RKO (cell line): ENCODE measurements at regions not wholly inside any gene's neighbourhood (a gene's known extent, or its start where the extent isn't known, plus 50 kb on each side); places are given as distances from the start of the nearest gene placed in this dataset.
"Not testable (repeated sequence)": the region's sequence is repeated elsewhere in the genome, so short reads cannot be mapped to it uniquely, and the experiment has no call there.

Experiments
- DNase-seq: peaks from one replicate; pipeline ENCODE4 v3.0.0-alpha.2; 2016; ENCODE audit warnings: low spot score

DNA sequence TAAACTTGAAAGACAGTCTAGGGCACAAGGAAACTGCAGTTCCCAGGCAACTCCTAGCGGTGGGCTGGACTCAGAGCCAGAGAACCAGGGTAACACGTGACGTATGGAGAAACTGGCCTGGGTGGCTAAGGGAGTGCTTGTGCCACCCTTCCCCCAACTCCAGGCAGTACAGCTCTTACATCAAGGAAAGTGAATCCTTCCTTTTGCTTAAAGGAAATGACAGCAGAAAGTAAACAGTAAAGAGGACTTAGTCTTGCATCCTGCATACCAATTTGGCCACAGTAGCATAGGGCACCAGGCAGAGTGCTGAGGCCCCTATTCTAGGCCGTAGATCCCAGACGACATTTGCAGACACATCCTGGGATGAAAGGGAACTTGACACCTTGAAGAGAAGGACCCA is 322.8 kb downstream of the CD109 start:
- no peak for DNase-seq

DNA sequence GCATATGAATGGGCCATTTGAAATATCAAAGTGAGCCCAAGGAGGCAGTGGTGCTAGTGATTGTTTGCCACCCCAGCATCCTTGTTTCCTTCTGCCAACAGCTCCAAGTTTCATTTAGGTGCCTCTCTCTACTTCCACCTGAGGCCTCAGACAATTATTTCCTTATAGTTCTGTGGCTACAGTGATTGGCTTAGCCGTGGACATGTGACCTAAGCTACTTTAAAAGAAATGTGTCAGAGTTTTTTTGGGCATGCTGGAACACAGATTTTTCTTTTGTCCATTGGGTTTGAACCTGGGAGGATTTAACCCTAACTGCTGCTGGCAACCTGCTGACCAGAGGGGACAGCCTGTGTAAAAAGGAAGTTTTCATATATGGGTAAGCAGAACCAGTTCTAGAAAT is 319.4 kb downstream of the CD109 start:
- no peak for DNase-seq

DNA sequence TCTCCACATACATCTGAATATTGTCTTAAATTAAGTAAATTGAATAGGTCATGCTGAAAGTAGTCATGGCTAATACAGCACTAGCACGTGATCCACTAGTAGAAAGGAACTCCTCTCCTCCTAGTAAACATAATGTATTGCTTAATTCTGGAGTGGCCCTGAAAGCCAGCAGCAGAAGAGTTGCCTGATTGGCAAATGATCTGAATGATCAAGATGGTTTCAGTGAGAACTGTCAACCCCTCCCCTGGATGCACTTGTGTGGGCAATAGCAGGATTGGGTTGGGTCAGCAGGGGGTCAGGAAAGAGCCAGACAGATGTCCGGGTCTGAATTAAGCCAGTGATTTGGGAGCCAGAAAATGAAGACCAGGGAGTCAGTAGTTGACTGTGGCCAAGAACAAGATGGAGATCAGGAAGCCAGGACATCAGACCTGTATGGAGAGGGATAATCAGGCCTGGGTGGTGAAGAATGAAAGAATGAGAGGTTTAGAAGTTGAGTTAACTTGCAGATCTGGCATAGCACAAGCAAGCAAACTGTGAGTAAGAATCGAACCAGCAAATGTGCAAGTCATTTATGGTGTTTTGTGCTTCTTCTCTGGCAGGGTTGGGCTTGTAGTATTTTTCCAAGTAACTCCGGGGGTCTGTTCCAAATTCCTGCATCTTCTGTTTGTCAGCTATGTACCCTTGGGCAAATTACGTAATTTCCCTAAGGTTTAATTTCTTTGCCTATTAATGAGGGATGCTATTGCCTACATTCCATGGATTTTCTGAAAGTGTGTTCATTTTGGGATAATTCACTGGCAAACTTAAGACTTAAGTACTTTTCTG is 304.9 kb downstream of the CD109 start:
- no peak for DNase-seq

DNA sequence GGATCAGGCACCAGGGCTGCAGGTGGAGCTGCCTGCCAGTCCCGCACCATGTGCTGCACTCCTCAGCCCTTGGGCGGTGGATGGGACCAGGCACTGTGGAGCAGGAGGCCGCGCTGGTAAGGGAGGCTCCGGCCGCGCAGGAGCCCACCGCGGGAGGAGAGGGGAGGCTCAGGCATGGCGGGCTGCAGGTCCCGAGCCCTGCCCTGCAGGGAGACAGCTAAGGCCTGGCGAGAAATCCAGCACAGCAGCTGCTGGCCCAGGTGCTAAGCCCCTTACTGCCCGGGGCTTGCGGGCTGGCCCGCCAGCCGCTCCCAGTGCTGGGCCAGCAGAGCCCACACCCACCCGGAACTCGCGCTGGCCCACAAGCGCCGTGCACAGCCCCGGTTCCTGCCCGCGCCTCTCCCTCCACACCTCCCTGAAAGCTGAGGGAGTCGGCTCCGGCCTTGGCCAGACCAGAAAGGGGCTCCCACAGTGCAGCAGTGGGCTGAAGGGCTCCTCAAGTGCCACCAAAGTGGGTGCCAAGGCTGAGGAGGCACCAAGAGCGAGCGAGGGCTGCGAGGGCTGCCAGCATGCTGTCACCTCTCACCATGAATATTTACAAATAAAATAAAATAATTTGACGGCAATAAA is 294.7 kb downstream of the CD109 start:
- not testable (repeated sequence) for DNase-seq

DNA sequence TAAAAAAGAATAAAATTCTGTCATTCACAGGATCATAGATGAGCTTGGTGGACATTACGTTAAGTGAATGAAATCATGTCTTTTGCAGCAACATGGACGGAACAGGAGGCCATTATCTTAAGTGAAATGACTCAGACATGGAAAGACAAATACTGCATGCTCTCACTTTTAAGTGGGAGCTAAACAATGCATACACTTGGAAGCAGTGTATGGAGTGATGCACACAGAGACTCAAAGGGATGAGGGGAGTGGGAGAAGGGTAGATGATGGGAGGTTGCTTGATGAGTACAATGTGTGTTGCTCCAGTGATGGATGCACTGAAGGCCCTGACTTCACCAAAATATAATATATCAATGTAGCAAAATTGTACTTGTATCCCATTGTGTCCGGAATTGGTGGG is 293.4 kb downstream of the CD109 start:
- DNase-seq = no peak

DNA sequence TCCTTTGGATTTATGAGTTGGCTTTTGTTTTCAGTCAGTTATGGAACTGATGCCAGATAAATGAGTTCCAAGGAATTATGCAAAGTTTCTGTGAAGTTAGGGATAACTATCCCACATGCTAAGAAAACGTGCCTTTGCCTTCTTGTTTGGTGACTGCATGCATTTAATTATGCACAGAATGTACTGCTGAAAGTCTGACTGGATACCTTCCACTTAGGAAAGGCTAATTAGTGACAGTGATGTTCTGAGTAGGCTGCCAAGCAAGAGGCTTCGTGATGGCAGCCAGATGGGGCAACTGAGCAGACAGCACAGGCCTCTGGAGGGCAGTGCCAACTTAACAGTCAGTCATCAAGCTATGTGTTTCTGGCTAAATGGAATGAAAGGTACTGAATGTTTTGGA is 289.9 kb downstream of the CD109 start:
- peak; percentile 26 for DNase-seq

DNA sequence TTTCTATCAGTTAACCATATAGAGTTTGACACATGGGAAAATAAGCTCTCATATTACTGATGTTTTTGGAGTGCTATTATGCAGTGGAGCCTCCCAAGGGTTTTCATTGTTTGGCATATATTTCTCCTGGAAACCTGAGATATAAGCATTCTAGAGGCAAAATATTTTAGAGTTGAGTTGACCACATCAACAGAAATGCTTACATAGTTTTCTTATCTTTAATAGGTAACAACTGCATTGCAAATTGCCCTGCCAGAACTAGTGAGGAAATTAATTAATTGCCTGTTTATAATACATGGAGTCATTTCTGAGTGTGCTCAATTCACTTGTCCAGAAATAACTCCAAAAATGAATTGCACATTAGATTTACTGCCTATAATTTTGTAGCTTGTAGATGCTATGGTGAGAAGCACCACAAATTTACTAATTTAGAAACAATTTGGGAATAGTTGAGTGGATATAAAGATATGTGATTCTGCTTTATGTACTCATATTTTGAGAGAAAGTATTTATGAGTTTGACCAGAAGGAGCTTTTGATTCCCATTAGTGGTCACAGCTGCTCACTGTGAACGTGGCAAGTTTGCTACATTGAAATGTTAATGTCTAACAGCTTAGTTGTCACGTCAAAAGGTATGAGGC is 288.7 kb downstream of the CD109 start:
- DNase-seq = no peak

DNA sequence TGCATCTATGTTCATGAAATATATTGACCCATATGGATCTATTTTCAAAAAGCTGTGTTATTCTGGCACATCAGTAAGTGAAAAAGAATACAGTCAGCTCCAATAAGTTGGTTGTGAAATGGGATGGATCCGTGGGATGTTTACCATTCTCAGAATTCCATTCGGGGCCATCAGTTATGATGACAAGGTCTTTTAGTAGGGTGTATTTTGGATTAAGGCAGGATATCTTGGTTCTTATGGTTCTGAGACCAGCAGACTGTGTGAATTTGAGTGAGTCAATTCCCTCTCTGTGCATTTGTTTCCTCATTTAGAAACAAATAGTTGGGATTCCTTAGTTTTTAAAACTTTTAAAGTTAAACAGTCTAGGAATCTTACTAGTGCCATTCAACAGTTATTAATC is 287.4 kb downstream of the CD109 start:
- no peak for DNase-seq

DNA sequence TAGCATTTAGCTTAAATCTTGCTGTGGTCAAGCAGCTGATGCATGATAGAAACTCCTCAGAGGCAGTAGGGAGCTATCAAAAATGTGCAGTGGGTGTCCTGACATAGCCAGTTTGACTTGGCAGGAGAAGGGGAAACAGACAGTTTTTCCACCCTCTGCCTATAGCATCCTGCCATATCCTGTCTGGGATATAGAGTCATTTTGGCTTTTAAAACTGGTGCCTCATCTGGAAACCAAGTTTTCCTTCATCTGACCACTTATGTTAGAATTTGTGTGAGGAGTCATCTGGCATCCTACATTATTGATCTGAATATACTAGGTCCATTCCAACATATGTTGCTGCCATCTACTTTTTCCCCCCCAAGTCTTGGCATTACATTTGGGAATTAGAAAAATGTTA is 284.1 kb downstream of the CD109 start:
- DNase-seq = no peak

DNA sequence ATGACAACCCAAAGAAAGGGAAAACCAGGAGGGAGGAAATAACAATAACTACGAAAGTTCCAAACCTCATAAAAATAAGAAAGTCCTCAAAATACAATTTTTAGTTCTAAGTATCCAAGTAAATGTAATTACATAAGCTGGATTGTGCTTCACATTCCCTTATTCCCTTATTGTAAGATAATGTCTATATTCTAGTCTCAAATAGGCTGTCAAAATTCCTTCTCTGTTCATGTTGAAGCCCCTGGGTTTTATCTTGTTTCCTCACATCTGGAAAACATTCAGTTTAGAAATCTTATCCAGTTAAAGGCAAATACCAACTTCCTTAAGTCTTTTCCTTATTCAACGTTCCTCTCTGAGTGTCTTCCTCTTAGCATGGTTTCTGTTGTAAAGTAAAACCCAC is 282.3 kb downstream of the CD109 start:
- no peak for DNase-seq

DNA sequence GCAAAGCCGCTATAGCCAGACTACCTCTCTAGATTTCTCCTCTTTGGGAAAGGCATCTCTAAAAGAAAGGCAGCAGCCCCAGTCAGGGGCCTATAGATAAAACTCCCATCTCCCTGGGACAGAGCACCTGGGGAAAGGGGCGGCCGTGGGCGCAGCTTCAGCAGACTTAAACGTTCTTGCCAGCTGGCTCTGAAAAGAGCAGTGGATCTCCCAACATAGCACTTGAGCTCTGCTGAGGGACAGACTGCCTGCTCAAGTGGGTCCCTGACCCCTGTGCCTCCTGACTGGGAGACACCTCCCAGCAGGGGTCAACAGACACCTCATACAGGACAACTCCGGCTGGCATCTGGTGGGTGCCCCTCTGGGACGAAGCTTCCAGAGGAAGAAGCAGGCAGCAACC is 276.5 kb downstream of the CD109 start:
- not testable (repeated sequence) for DNase-seq

DNA sequence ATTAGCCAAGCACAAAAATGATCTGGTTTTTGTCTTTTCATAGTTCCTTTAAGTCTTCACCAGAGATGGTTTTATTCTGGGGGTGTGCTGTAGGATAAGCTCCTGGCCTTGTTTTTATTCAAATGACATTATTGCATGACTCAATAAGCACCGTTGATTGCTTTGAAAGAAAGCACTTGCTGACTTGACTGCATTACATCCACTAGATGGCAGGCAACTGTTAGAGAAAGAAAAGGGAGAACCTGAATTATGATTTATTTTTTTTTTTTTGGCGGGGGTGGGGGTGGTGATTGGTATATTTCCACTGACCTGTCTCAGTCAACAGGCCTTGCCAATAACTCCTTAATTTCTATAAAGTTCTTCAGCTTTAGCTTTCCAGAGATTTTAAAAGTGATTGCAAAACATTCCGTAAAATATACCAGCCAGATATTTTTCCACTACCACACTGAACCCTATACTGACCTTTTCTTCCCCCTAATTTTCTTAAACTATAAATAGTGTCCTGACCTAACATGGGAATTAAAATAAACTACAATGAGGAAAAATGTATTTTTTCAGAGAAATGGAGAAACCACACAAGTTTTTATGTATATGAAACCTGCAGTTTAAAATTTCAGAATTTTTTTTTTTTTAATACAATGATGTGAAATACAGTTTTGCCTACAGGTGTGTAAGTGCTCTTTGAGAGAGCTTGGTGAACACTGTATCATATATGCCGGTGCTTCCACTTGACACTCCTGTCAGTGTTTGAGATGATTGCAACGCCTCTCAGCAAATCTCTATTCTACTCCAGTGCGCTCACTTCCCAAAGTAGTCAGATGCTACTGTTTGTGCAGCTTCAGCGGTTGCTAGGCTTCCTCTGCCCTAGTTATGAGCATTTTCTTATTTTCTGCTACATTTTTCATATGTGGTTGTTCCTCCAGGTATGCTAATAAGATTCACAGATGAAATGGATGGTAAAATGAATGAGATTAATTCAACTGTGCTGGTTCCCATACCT is 274.3 kb downstream of the CD109 start:
- peak; percentile 82 for DNase-seq

DNA sequence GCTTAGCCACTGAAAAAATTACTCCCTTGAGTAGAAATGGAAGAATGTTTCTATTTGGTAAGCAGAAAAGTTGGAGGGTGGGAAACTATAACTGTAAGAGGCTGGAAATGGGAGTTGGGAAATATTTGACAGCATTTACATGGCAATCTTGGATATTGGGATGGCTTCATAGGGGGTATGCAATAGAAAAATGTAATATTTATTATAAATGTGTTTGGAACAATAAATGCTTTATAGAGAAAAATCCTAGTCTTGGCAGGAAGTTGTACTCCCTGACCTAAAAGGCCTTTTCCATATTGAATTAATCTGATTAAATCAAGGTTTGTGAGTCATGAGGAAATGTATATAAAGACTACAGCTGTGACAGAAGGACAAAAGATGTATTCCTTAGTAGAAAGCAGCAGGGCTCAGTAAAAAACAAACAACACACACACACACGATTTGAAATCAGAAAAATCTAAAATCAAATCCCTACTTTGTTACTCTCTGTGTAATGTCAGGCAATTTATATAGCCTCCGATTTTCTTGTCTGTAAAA is 272.3 kb downstream of the CD109 start:
- DNase-seq = no peak

DNA sequence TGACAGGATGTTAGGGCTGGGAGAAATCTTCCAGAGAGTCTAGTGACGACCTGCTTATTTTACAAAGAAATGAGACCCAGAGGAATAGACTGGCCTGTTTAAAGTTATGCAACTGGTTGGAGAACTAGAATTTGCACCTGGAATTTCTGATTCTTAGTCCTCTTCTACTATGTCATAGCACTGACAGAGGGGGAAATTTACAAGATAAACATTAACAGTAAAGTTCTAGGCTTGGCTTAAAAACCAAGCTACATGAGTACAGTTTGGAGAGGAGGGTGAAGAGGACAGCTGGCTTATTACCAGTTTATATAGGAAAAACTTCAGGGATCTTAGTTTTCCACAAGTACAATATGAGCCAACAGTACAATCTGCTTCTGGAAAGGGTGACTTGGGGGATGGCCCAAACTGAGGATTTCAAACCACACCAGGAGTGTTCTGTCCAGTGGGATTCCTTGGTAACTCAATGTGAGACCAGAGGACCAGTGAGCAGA is 269.6 kb downstream of the CD109 start:
- no peak for DNase-seq

DNA sequence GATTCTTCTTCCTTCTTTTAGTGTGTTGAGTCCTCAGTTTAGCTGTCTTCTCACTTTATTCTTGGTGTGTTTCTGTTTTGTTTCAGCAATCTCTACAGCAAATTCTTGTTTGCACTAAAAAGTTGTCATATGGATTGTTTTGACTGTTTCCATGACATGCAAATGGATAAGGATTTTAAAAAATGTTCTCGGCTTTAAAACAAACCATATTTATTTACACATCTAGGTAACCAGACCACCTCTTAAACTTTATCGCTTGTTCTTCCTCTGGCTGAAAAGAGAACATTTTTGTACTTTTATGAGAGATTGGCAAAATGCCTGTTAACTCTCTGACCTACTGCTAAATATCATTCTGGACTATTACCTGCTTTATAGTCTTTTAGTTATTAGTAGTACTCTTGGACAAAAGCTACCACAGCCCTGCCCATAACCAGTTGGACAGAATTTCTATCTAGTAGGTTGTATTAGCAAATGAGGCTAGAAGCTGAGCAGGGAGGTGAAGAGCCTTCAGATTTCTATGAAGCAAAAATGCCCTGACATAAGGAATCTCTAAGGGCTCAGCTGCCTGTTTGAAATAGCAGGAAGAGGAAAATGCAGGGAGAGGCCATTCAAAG is 268.3 kb downstream of the CD109 start:
- no peak for DNase-seq

DNA sequence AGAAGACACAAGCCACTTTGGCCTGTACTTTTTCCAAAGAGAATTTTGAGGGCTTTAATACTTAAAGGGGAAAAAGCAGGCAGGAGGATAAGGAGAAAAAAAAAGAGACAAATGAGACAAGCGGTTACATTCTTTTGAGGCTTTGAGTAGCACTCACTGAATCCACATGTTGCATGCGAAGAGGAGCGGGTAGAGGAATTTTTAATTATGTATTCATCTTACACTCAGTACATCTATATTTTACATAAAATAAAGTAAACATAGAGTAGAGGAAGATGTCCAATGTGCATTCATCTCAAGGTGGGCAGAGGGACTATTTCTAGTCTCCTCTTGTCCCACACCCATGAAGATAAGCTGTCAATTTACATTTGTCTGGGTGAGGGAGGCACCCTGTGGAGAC is 266.9 kb downstream of the CD109 start:
- DNase-seq = no peak

DNA sequence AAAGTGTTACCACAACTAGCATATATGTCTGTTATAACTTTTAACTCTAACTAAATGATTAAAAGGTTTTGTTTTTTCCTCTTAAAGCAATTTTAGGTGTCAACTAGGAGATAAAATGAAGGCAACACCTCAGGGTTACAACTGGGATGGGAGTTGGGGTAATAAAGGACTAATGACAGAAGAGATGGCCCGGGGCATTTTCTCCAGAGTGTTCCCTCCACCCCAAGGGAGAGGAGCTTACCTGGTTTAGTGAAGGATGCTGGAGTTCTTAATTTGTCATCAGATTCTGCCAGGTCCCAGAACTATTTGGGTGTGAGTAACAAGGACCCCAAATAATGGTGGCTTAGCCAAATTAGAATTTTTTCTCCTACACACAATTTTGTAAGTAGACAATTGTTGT is 260.3 kb downstream of the CD109 start:
- no peak for DNase-seq

DNA sequence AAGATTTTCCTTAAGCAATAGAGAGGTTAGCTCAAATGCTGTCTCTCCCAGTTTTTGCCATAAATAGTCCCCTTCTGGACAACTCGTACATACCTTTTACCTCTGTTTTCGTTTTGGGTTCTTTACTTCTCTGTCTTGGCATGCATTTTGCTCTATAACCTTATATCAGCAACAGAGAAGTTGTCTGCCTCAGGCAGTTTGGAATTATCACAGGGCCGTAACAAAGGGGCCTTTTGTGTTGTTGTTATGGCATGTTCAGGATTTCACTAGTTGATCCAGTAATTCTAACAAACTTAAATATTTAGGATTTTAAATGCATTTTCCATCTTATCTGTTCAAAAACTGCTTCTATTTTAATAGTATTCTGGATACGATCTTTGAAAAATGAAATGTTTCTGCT is 259.8 kb downstream of the CD109 start:
- no peak for DNase-seq

DNA sequence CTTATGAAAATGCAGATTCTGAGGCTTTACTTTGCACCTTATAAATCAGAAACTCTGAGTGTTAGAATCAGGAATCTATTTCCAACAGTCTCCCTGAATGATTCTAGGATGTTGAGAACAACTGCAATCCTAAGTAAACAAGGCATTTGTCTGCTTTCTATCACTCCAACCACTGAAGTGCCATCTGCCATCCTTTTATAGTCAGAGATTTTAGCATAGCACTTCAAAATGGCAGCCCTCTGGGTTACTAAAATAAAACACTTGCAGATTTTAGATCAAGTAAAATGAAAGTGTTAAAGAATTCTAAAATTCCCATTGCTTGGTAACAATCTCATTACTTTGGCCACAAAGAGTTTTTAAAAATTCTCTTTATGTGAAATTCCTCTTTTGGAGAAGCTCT is 258.9 kb downstream of the CD109 start:
- DNase-seq = no peak

DNA sequence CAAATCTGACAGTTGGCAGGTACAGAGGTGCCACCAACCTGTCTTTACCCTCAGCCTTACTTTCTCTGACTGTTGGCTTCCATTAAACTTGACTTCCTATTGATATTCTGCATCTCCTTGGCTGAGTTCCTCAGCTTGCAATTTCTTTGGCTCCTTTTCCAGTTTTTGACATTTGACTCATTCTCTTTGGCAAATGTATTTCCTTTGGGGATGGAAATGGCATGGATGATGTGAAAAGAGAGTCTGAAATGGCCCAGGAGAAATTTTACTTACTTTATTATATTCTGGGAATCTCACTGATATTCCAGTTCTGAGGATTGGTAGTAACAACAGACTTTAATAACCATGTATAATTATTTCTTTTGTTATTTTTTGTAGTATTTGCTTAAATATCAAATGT is 255.2 kb downstream of the CD109 start:
- no peak for DNase-seq

DNA sequence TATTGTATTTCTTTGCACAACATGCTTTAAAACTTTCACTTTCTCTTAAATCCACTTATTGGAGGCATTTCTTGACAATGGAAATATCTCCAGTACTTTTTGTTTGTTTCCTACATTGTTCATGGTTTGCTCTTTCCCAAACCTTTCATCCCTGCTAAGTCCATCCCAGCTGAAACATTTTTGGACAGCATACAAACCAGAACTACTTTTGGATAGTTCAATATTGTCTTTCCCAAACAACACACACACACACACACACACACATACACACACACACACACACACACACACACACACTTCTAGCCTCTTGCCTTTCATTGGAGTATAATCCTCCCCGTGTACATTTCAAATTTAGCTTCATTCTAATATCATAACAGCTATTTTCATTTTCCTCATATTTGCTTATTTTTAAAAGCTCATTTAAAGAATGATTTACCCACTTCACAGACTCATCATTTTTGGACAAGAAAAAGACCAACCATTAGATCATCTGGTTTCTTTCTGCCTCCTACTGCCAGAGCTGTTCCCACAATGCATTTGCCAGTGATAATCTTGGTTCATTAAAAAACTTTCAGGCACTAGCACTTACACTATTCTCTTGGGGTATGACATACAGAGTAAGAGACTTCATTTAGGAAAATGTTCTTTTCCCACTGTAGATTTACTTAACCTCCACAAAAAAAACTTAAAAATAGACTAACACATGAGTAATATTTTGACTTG is 248.1 kb downstream of the CD109 start:
- DNase-seq = no peak
